SK-N-SH (cell line): ENCODE measurements at regions not wholly inside any gene's neighbourhood (a gene's known extent, or its start where the extent isn't known, plus 50 kb on each side); places are given as distances from the start of the nearest gene placed in this dataset.

Experiments
- CTCF ChIA-PET: fragments of 300-600, 350-600 bp; formaldehyde crosslinking; extraction: SDS; loops from one replicate; lab custom pipeline; 2021; lab: Yijun Ruan, JAX
- POLR2A ChIA-PET: fragments of 350-600 bp; sonication (Branson Sonifier 250); formaldehyde crosslinking; extraction: SDS; loops from one replicate; lab custom pipeline; 2020; ENCODE audit warnings: antibody characterized with exemption, inconsistent platforms; lab: Yijun Ruan, JAX
- DNase-seq: peaks from one replicate; pipeline ENCODE4 v3.0.0; 2012
- H2AFZ ChIP-seq: fragments of 200-600 bp; sonication (generic); 2 replicates; pipeline ENCODE4 v1.8.1; 2016; ENCODE audit warnings: antibody characterized with exemption, mild to moderate bottlenecking, low read depth
- H3F3A ChIP-seq: fragments of 200-600 bp; sonication (generic); replicated peaks from 2 replicates; pipeline ENCODE3; 2016; ENCODE audit warnings: antibody characterized with exemption, mild to moderate bottlenecking; ENCODE audit not compliant: insufficient read depth
- H3K27ac ChIP-seq, 2 experiments: fragments of 200-500 bp in 1 of 2; fragments of 200-600 bp in 1 of 2; sonication (Bioruptor generic) in 1 of 2; sonication (generic), shearing (Covaris generic) in 1 of 2; 2 replicates each; pipeline versions ENCODE4 v1.5.1 to v1.6.1; 2014 to 2016; ENCODE audit warnings: low read depth in 2 of 2, inconsistent platforms in 1 of 2, low read length in 1 of 2, mild to moderate bottlenecking in 1 of 2, mixed read lengths in 1 of 2
- H3K27me3 ChIP-seq: fragments of 200-600 bp; sonication (generic), shearing (Covaris generic); 2 replicates; pipeline ENCODE4 v1.6.1; 2016; ENCODE audit warnings: mixed run types; ENCODE audit not compliant: insufficient read depth
- H3K36me3 ChIP-seq, 2 experiments: fragments of 200-500 bp in 1 of 2; fragments of 200-600 bp in 1 of 2; sonication (Bioruptor generic) in 1 of 2; sonication (generic) in 1 of 2; replicated peaks in 1 of 2; 2 replicates each; pipeline versions ENCODE3 to v1.5.1; 2014 to 2016; ENCODE audit warnings: low read length in 1 of 2, mild to moderate bottlenecking in 1 of 2; ENCODE audit not compliant: insufficient read depth in 2 of 2, control insufficient read depth in 1 of 2
- H3K4me1 ChIP-seq, 2 experiments: fragments of 200-500 bp in 1 of 2; fragments of 200-600 bp in 1 of 2; sonication (Bioruptor generic) in 1 of 2; sonication (generic), shearing (Covaris generic) in 1 of 2; 2 replicates each; pipeline versions ENCODE4 v1.5.1 to v1.6.1; 2014 to 2016; ENCODE audit warnings: low read depth in 1 of 2, low read length in 1 of 2, mixed run types in 1 of 2; ENCODE audit not compliant: insufficient read depth in 2 of 2, control insufficient read depth in 1 of 2
- H3K4me2 ChIP-seq: fragments of 200-600 bp; sonication (generic), shearing (Covaris generic); 2 replicates; pipeline ENCODE4 v1.6.1; 2017; ENCODE audit warnings: mixed run types
- H3K4me3 ChIP-seq, 2 experiments: fragments of 200-500 bp in 1 of 2; fragments of 200-600 bp in 1 of 2; sonication (Bioruptor generic) in 1 of 2; sonication (generic), shearing (Covaris generic) in 1 of 2; 2 replicates each; pipeline versions ENCODE4 v1.5.1 to v1.8.1; 2014 to 2016; ENCODE audit warnings: low read depth in 2 of 2, inconsistent platforms in 1 of 2, low read length in 1 of 2, mild to moderate bottlenecking in 1 of 2, mixed read lengths in 1 of 2, moderate library complexity in 1 of 2
- H3K79me2 ChIP-seq: fragments of 200-600 bp; sonication (generic); 2 replicates; pipeline ENCODE4 v1.8.1; 2017; ENCODE audit warnings: mild to moderate bottlenecking; ENCODE audit not compliant: insufficient read depth
- H3K9ac ChIP-seq: fragments of 200-600 bp; sonication (generic); 2 replicates; pipeline ENCODE4 v1.6.1; 2017; ENCODE audit warnings: mixed run types
- H3K9me2 ChIP-seq: fragments of 200-600 bp; sonication (generic); 2 replicates; pipeline ENCODE4 v1.6.1; 2017; ENCODE audit warnings: mixed run types
- H3K9me3 ChIP-seq: fragments of 200-600 bp; sonication (generic); 2 replicates; pipeline ENCODE4 v1.6.1; 2017; ENCODE audit warnings: mixed run types, mild to moderate bottlenecking, moderate library complexity
- H4K20me1 ChIP-seq: fragments of 200-600 bp; sonication (generic); 2 replicates; pipeline ENCODE4 v1.6.1; 2017; ENCODE audit warnings: mild to moderate bottlenecking, mixed run types; ENCODE audit not compliant: insufficient read depth
- CHD2 ChIP-seq: fragments of 150-350 bp; IDR thresholded peaks from 2 replicates; pipeline ENCODE4 v1.6.1; 2018; ENCODE audit warnings: low read length; ENCODE audit not compliant: partially characterized antibody
- CTCF ChIP-seq: fragments of 200-600 bp; sonication (generic); IDR thresholded peaks from 2 replicates; pipeline ENCODE4 v1.6.1; 2017; ENCODE audit warnings: antibody characterized with exemption, mild to moderate bottlenecking, moderate library complexity
- ELF1 ChIP-seq: IDR thresholded peaks from 2 replicates; pipeline ENCODE4 v1.4.0; 2012
- EP300 ChIP-seq, 2 experiments: IDR thresholded peaks; 2 replicates each; pipeline versions ENCODE4 v1.4.0 to v1.6.1; 2012; ENCODE audit warnings: borderline replicate concordance in 1 of 2, low read depth in 1 of 2, low read length in 1 of 2
- FOSL2 ChIP-seq: IDR thresholded peaks from 2 replicates; pipeline ENCODE4 v1.4.0; 2012; ENCODE audit warnings: low read depth, mild to moderate bottlenecking, moderate library complexity, borderline replicate concordance
- GABPA ChIP-seq: IDR thresholded peaks from 2 replicates; pipeline ENCODE4 v1.4.0; 2012; ENCODE audit warnings: low read depth, mild to moderate bottlenecking
- GATA2 ChIP-seq: sonication (generic); formaldehyde crosslinking; IDR thresholded peaks from 2 replicates; pipeline ENCODE4 v1.5.0; 2020; ENCODE audit warnings: mild to moderate bottlenecking, missing genetic modification reagents
- MAX ChIP-seq: IDR thresholded peaks from 2 replicates; pipeline ENCODE4 v1.4.0; 2012; ENCODE audit warnings: low read depth
- MEF2A ChIP-seq: IDR thresholded peaks from 2 replicates; pipeline ENCODE4 v1.4.0; 2012; ENCODE audit warnings: low read depth, borderline replicate concordance
- MXI1 ChIP-seq: IDR thresholded peaks from 2 replicates; pipeline ENCODE4 v1.6.1; 2012; ENCODE audit warnings: mild to moderate bottlenecking, low read depth, low read length, improper control_type of control experiment
- NFIC ChIP-seq: IDR thresholded peaks from 2 replicates; pipeline ENCODE4 v1.4.0; 2012; ENCODE audit warnings: borderline replicate concordance
- NRF1 ChIP-seq: IDR thresholded peaks from 2 replicates; pipeline ENCODE4 v1.6.1; 2012; ENCODE audit warnings: low read depth, mild to moderate bottlenecking, low read length
- PBX3 ChIP-seq: IDR thresholded peaks from 2 replicates; pipeline ENCODE4; 2012
- POLR2AphosphoS5 ChIP-seq: IDR thresholded peaks from 2 replicates; pipeline ENCODE4 v1.6.1; 2012; ENCODE audit warnings: low read depth, low read length
- RAD21 ChIP-seq: IDR thresholded peaks from 2 replicates; pipeline ENCODE4 v1.6.1; 2012; ENCODE audit warnings: mild to moderate bottlenecking, low read length
- RCOR1 ChIP-seq: fragments of 150-350 bp; IDR thresholded peaks from 2 replicates; pipeline ENCODE4 v1.6.1; 2017; ENCODE audit warnings: antibody characterized with exemption, low read length
- RXRA ChIP-seq: IDR thresholded peaks from 2 replicates; pipeline ENCODE4 v1.4.0; 2012; ENCODE audit warnings: low read depth, mild to moderate bottlenecking, borderline replicate concordance
- SMC3 ChIP-seq: IDR thresholded peaks from 2 replicates; pipeline ENCODE4 v1.6.1; 2012; ENCODE audit warnings: low read depth, low read length, improper control_type of control experiment
- TAF1 ChIP-seq: IDR thresholded peaks from 2 replicates; pipeline ENCODE4 v1.6.1; 2012; ENCODE audit warnings: low read depth, mild to moderate bottlenecking, low read length, moderate library complexity, borderline replicate concordance
- TCF12 ChIP-seq: IDR thresholded peaks from 2 replicates; pipeline ENCODE4 v1.4.0; 2012
- TEAD4 ChIP-seq: IDR thresholded peaks from 2 replicates; pipeline ENCODE4 v1.4.0; 2012; ENCODE audit warnings: mild to moderate bottlenecking, borderline replicate concordance; ENCODE audit not compliant: insufficient read depth
- YY1 ChIP-seq: IDR thresholded peaks from 2 replicates; pipeline ENCODE4 v1.4.0; 2012; ENCODE audit warnings: low read depth, mild to moderate bottlenecking
- ZBTB33 ChIP-seq: IDR thresholded peaks from 2 replicates; pipeline ENCODE4 v1.4.0; 2012; ENCODE audit warnings: low read depth, borderline replicate concordance
- WGBS: methylation state at CpG from one replicate; pipeline ENCODE4 v1.1.6; 2017; ENCODE audit warnings: low lambda C conversion rate; 5-methylcytosine and 5-hydroxymethylcytosine counted together

GRCh38 chr3:20692675-20693074, 506.7 kb upstream of the SGO1 start:
- POLR2A ChIA-PET = no interaction called here
- H3F3A ChIP-seq = no peaks in the 10 kb centered on the region
- H4K20me1 ChIP-seq = no peaks in the 10 kb centered on the region
- WGBS = 27% methylated on average over 2 of the region's 2 CpGs
- no peaks in the 10 kb centered on the region for H3K9me3 ChIP-seq
- H3K9ac ChIP-seq = no peak overlapping the region
- H3K36me3 ChIP-seq = no peaks in the 10 kb centered on the region
- CTCF ChIA-PET = no interaction called here
- no peak overlapping the region for H2AFZ ChIP-seq
- H3K27me3 ChIP-seq = no peaks in the 10 kb centered on the region
- no peaks in the 10 kb centered on the region for H3K79me2 ChIP-seq
- no peak overlapping the region for H3K4me2 ChIP-seq
- no peak overlapping the region for H3K27ac ChIP-seq
- H3K4me3 ChIP-seq = no peak overlapping the region
- no peak for DNase-seq
- no peaks in the 10 kb centered on the region; a peak in 1 of 4 replicates for H3K4me1 ChIP-seq
- TF ChIP-seq TCF12 (peak; percentile 53), NRF1 (no peak), PBX3 (peak; percentile 18; the same call in 1 of the 2 replicates)
- no peaks in the 10 kb centered on the region for H3K9me2 ChIP-seq

GRCh38 chr3:20683910-20684309, 497.9 kb upstream of the SGO1 start:
- ChIA-PET CTCF (no interaction called here), POLR2A (no interaction called here)
- peak overlapping the region; percentile 58 to 83; a peak in 3 of 4 replicates for H3K27ac ChIP-seq
- H3K79me2 ChIP-seq = no peaks in the 10 kb centered on the region
- peak overlapping the region; percentile 57 for H2AFZ ChIP-seq
- no peaks in the 10 kb centered on the region for H3K27me3 ChIP-seq
- no peaks in the 10 kb centered on the region for H3K36me3 ChIP-seq
- WGBS = 45% methylated on average over 3 of the region's 3 CpGs
- no peaks in the 10 kb centered on the region for H3K9me2 ChIP-seq
- no peak for DNase-seq
- H3F3A ChIP-seq = peaks cover 5% of the 10 kb centered on the region
- no peak overlapping the region for H3K4me3 ChIP-seq
- H3K9ac ChIP-seq = no peak overlapping the region; the same call in 1 of the 2 replicates
- H4K20me1 ChIP-seq = no peaks in the 10 kb centered on the region
- TF ChIP-seq RAD21 = no peak
- no peak for TF ChIP-seq ZBTB33
- TF ChIP-seq CHD2 = no peak
- peak; percentile 64 for TF ChIP-seq TCF12
- TF ChIP-seq NRF1 = no peak
- TF ChIP-seq TAF1 = no peak
- TF ChIP-seq MEF2A = peak; percentile 71; the same call in 1 of the 2 replicates
- peak; percentile 23; the same call in 1 of the 2 replicates for TF ChIP-seq MAX
- peak; percentile 71 for TF ChIP-seq PBX3
- TF ChIP-seq RCOR1 = no peak
- TF ChIP-seq GATA2 = no peak
- no peak for TF ChIP-seq POLR2AphosphoS5
- no peak for TF ChIP-seq TEAD4
- TF ChIP-seq ELF1 = no peak
- no peak for TF ChIP-seq MXI1
- TF ChIP-seq SMC3 = no peak
- TF ChIP-seq EP300 (IDR thresholded peaks at IDR 0.05; ENCODE audit: borderline replicate concordance in 1 of 2, low read depth in 1 of 2, low read length in 1 of 2) = peak; percentile 34 to 74; a peak in 2 of 4 replicates
- peak; percentile 3; the same call in 1 of the 2 replicates for TF ChIP-seq FOSL2
- TF ChIP-seq CTCF = no peak
- no peak for TF ChIP-seq RXRA
- no peak for TF ChIP-seq GABPA
- peak; percentile 69; the same call in 1 of the 2 replicates for TF ChIP-seq NFIC
- TF ChIP-seq YY1 = no peak
- no peaks in the 10 kb centered on the region for H3K9me3 ChIP-seq
- H3K4me2 ChIP-seq = no peak overlapping the region
- H3K4me1 ChIP-seq = peaks cover 0 to 13% of the 10 kb centered on the region in 2 experiments; a peak in 2 of 4 replicates
